SH-SY5Y (cell line): ENCODE measurements at regions not wholly inside any gene's neighbourhood (a gene's known extent, or its start where the extent isn't known, plus 50 kb on each side); places are given as distances from the start of the nearest gene placed in this dataset.

ENCODE experiments used
- GATA2 ChIP-seq: IDR thresholded peaks from 2 replicates; pipeline ENCODE4 v1.6.1; 2011; ENCODE audit warnings: mild to moderate bottlenecking, low read depth, low read length
- GATA3 ChIP-seq: IDR thresholded peaks from 2 replicates; pipeline ENCODE4 v1.6.1; 2011; ENCODE audit warnings: low read depth, mild to moderate bottlenecking, low read length, moderate library complexity

DNA sequence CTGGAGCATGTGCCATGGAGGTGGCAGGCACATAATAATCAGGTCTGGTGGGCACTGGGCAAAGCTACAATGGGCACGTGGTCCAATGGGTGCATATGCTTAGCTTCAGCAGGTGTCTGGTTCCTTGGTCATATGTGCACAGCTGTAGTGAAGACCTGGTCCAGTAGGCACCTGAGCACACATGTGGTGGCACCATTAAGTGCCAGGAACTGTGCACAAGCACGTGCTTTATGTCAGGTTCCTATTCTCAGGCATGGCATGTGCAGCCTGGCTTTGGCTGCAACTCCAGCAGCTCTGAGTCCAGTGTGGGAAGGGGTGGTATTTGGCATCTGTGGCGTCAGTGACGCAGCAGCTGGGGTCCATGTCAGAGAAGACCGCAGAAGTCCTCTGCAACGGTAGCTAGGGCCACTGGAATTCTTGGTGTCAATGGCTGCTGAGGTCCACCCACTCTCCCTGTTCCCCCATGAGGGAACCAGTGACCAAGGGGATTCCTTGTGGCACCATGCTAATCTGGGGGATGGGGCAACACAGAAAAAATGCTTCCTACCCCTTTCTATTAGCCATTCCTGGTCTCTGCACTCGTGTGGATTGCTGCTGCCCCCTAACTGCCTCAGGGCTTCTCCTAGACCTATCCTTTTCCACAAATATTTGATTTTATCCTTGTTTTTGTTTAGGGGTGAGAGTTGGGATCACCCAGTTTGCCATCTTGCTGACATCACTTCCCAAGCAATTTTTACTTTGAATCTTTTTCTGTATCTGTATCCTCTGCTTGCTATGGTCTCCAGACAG lies 262.9 kb upstream of the MAP2 start:
- TF ChIP-seq GATA3 (no peak), GATA2 (no peak)

DNA sequence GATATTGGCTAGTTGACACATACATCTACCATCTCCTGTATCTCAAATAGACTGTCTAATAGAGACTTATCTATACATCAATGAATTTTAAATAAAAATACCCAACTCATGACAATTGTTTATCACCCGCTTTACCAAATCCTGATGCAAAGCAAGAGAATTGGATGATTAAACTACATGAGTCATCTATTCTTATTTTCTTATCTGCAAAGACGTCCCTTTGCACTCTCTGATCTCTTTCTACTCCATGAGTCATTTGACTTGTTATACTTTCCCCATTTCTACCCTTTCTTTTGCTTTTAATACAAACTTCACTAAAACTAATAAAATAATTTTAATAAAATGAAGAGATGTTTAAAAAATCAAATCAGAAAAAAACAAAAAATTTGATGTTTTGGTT lies 261.7 kb upstream of the MAP2 start:
- TF ChIP-seq GATA3: no peak
- no peak for TF ChIP-seq GATA2

DNA sequence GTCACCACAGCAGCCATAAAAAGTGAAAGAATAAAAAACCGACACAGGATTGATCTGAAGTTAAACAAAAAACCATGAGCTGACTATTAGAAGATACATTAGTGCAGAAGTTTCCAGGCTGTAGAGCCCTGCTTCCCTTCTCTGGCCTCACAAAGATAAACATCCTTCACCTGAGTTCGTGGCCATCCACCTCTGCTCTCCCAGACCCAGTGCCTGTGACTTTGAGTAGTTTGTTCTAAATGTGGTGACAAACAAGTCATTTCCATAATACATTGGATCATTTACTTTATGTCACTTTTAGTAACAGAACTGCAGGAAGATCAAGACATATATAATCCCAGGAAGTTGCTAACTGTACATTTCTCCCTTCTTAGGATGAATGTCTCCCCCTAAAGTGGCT lies 241.9 kb upstream of the MAP2 start:
- TF ChIP-seq GATA3 (no peak), GATA2 (no peak)

DNA sequence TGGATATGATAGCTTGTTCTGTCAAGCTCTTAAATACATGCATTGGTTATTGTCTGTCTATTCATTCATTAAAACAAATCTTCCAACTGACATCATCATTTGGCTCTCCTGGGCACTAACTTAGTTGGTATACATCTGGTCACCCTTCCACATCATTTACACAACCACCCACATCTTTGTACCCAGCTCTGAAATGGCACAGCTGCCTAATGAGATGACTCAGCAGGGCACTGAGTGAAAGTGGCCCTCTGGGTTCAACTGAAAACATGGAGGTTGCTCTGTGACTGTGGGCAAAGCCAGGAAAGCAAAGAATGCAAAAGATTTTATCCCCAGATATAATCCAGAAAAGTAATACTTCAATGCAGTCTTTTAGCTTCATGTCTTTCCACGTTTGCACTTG lies 234.0 kb upstream of the MAP2 start:
- TF ChIP-seq GATA2: no peak
- TF ChIP-seq GATA3: no peak

DNA sequence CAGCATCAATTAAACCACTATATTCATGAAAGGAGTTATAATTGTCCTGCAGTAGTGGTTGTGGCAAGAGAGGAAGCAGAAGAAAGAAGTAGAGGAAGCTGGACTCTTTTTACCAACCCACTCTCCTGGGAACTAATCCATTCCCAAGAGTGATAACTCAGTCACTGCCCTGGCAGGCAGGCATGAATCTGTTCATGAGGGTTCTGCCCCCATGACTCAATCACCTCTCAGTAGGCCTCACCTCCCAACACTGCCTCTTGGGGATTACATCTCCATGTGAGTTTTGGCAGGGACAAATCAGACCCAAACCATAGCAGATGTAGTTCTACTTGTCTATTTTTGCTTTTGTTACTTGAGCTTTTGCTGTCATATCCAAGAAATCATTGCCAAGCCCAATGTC lies 232.7 kb upstream of the MAP2 start:
- no peak for TF ChIP-seq GATA2
- TF ChIP-seq GATA3: no peak

DNA sequence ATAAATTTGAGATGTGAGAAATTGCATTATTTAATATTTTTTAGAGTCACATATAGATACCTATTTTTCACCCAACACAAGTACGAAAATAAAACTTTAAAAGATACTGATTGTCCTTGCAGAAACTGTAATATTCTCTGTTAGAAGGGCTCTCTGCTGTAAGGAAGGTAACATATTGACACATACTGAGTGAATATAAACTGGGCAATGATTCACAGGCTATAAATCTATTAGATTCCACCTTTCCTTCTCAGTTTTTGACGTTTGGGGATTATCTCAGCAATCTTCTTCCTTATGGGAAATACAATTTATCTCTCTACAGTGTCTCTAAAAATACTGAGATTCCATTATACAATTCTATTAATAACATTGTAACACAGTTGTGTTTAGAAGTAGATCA lies 229.1 kb upstream of the MAP2 start:
- TF ChIP-seq GATA2 (no peak), GATA3 (no peak)

DNA sequence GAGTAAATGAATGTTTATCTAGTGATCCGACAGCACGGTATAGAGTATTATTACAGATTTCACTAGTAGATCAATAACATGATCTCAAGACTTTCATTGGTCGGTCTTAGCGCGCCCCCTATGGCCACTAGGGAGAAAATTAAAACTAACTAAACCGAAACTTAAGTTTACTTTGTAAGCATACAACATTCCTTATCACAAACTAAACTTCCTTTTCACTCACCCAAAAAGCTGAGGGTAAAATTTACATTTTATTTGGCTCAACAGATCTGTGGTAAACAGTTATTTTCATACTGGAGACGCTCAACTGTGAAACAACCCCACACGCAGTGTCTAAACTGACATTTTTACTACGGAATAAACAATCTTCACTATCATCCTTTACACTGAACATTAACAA lies 215.6 kb upstream of the MAP2 start:
- no peak for TF ChIP-seq GATA3
- TF ChIP-seq GATA2: no peak

DNA sequence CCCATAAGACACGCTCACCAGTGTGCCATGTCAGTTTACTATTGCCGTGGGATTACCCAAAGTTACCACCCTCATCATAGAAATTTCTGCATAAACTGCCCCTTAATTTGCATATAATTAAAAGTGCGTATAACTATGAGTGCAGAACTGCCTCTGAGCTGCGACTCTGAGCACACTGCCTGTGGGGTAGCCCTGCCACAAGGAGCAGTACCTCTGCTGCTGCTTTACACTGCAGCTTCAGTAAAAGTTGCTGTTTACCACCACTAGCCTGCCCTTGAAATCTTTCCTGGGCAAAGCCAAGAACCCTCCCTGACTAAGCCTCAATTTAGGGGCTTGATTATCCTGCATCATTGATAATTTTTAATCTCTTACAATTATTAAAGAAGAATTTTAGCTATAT lies 213.9 kb upstream of the MAP2 start:
- TF ChIP-seq GATA2 (no peak), GATA3 (no peak)

DNA sequence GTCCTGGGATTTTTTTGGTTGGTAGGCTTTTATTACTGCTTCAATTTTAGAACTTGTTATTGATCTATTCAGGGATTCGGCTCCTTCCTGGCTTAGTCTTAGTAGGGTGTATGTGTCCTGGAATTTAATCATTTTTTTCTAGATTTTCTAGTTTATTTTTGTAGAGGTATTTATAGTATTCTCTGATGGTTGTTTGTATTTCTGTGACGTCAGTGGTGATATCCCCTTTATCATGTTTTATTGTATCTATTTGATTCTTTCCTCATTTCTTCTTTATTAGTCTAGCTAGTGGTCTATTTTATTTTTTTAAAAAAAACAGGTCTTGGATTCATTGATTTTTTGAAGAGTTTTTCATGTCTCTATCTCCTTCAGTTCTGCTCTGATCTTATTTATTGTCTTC lies 193.3 kb upstream of the MAP2 start:
- TF ChIP-seq GATA3 (no peak), GATA2 (no peak)

DNA sequence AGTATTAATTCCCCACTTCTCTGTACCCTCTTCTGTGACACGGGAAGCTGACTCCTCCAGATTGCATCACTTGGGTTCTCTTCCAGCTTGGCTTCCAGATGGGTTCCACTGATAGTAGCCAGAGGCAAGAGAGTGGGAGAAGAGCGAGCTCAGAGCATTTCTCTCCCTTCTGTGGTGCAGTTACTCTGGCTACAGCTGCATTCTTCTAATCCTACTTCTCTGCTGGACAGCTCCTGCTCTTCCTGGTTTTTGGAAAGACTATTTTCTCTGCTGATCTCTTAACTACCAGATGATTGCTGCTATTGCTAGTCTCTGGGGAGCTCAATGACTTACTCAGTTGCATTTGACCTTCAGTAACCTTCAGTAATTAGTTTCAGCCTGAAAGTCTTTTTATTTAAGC lies 187.5 kb upstream of the MAP2 start:
- no peak for TF ChIP-seq GATA3
- no peak for TF ChIP-seq GATA2

DNA sequence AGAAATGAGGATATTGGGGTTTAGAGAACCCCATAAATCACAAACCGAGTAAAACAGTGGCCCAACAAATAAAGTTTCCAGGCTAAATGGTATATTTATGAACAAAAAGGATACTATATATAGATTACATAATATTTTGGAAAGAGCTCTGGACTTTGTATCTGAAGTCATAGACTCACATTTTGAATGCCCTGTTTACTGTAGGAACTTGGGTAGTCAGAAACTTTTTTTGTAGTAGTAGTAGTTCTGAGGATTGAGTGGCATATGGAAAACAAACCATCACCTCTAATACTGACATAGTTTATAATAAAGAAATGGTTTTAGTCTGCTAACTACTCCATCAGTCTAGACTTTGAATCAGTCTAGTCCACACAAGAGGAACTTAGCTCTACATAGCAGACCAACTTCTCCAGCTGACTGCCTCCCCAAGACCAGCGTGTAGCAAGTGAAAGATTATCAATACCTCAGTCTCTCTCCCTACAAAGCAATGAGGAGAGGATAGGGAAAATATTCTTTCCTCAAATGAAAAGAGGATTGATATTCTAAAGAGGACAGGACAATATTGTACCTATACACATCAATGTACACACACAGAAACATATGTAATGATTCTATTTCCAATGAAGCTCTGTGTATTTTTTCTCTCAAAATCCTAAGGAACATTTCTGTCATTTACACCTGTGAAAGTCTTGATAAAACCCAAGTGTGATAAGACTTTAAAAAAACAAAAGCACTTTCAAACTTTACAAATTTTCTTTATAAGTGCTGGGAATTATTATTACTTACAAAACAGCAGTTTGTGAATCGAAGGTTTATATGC lies 184.9 kb upstream of the MAP2 start:
- TF ChIP-seq GATA3: no peak
- no peak for TF ChIP-seq GATA2

DNA sequence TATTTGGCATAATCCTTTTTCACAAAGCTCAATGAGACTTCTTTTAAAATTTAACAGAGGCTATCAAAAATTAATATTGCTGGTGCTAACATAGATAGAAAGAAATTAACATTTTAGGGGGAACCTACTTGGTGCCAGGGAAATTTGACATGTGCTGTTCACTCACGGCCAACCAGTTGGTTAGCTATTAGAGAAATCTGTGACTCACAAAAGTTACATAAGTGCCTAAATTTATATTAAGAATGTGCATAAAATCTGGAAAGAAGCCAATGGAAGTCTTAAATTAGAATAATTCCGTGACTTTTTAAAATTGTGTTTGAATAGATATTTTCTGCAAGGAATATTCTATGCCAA lies 184.3 kb upstream of the MAP2 start:
- TF ChIP-seq GATA3 (no peak), GATA2 (no peak)

DNA sequence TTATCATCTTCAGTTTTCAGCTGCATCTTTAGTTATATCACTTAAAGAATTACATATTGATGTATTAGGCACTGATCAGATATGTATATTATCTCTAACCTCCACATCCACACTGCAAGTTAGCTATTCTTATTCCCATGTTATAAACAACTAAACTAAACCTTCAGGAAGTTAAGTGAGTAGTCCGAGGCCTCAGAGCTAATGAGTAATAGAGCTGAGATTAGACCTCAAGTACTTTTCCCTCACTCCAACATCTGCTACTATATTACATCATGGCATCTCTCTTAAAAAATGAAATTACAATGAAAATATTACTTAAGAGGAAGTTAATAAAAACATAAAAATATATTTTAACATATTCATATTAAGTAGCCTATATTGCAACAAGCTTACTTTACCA lies 183.6 kb upstream of the MAP2 start:
- no peak for TF ChIP-seq GATA3
- TF ChIP-seq GATA2: no peak

DNA sequence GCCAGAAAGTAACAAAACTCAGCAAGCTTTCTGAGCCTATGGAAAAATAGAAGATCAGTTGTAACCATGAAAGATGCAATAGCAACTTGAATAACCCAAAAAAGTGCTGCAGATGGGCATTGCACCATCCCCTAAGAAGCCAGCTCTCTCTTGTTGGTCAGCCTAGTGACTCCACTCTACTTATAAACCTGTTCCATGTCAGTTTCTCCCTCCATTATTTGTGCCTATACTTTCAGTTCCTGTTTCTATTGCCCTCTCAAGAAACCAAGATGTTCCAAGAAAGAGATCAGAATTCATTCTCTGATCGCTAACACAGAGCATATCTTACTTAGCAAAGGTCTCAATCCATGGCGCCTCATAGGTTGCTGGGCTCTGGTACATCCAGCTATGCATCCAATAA lies 170.3 kb upstream of the MAP2 start:
- TF ChIP-seq GATA3: no peak
- no peak for TF ChIP-seq GATA2

DNA sequence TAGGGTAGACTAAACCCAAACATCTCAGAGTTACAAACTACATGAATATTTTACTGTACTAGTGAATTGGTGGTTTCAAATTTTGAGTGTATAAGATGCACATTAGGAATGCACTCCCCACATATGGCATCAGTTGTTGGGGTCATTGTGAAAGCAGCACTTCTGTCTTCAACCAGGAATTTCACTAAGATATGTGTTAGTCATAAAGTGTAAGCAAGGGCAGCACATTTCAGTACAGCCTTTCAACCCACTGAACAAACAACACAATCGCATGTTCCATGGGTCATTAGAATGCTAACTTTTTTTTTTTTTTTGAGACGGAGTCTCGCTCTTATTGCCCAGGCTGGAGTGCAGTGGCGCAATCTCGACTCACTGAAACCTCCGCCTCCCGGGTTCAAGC lies 164.1 kb upstream of the MAP2 start:
- TF ChIP-seq GATA2: no peak

DNA sequence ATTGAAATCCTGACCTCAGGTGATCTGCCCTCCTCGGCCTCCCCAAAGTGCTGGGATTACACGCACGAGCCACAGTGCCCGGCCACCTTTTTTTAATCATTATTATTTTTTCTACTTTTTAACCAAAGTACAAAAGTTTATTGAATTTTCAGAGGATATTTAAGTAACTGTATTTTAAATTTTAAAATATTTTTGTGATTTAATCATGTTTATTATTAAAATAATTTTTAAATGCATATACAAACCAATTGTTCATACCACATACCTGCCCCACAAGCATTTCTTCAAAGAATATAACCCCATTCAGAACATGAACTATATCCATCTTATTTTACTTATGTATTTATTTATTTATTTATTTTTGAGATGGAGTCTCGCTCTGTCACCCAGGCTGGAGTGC lies 163.6 kb upstream of the MAP2 start:
- no peak for TF ChIP-seq GATA2
- no peak for TF ChIP-seq GATA3
